SHP77 treated with DMSO at 0.1 percent for 48 hours (cell line): ENCODE measurements at regions not wholly inside any gene's neighbourhood (a gene's known extent, or its start where the extent isn't known, plus 50 kb on each side); places are given as distances from the start of the nearest gene placed in this dataset.
"Not testable (repeated sequence)": the region's sequence is repeated elsewhere in the genome, so short reads cannot be mapped to it uniquely, and the experiment has no call there.

Experiments used
- DNase-seq: peaks from one replicate; lab custom pipeline; 2025; lab: John Stamatoyannopoulos, UW

- no peak for DNase-seq
Measured at GRCh38 chr12:34223640-34224039, 201.3 kb downstream of the ALG10 start.

GRCh38 chr12:34226044-34226443 is 203.7 kb downstream of the ALG10 start:
- DNase-seq: not testable (repeated sequence)

GRCh38 chr12:34228046-34228445 is 205.8 kb downstream of the ALG10 start:
- not testable (repeated sequence) for DNase-seq

GRCh38 chr12:34229033-34229432 is 206.7 kb downstream of the ALG10 start:
- not testable (repeated sequence) for DNase-seq

GRCh38 chr12:34233618-34234017 is 211.3 kb downstream of the ALG10 start:
- DNase-seq: no peak

GRCh38 chr12:34236073-34236472 is 213.8 kb downstream of the ALG10 start:
- no peak for DNase-seq

GRCh38 chr12:34244608-34245007 is 222.3 kb downstream of the ALG10 start:
- DNase-seq: no peak

- no peak for DNase-seq
Measured at GRCh38 chr12:34249271-34249670, 227.0 kb downstream of the ALG10 start.

- DNase-seq: not testable (repeated sequence)
Measured at GRCh38 chr12:34251879-34252278, 229.6 kb downstream of the ALG10 start.

GRCh38 chr12:34253674-34254073 is 231.4 kb downstream of the ALG10 start:
- no peak for DNase-seq

- DNase-seq: no peak
Measured at GRCh38 chr12:34257093-34257492, 234.8 kb downstream of the ALG10 start.

- DNase-seq: not testable (repeated sequence)
Measured at GRCh38 chr12:34262140-34262539, 239.8 kb downstream of the ALG10 start.

GRCh38 chr12:34264110-34264509 is 241.8 kb downstream of the ALG10 start:
- DNase-seq: no peak

GRCh38 chr12:34273703-34274102 is 251.4 kb downstream of the ALG10 start:
- not testable (repeated sequence) for DNase-seq

- DNase-seq: no peak
Measured at GRCh38 chr12:34275129-34275528, 252.8 kb downstream of the ALG10 start.

GRCh38 chr12:34286483-34286882 is 264.2 kb downstream of the ALG10 start:
- no peak for DNase-seq

GRCh38 chr12:34286934-34287333 is 264.6 kb downstream of the ALG10 start:
- no peak for DNase-seq

GRCh38 chr12:34287437-34287836 is 265.1 kb downstream of the ALG10 start:
- no peak for DNase-seq

GRCh38 chr12:34287986-34288962 is 266.0 kb downstream of the ALG10 start:
- DNase-seq: no peak

- DNase-seq: no peak
Measured at GRCh38 chr12:34288963-34289345, 266.7 kb downstream of the ALG10 start.

- DNase-seq: no peak
Measured at GRCh38 chr12:34289431-34290380, 267.4 kb downstream of the ALG10 start.

GRCh38 chr12:34290381-34290995 is 268.2 kb downstream of the ALG10 start:
- DNase-seq: no peak
